GM23338 (cell line): ENCODE measurements at regions not wholly inside any gene's neighbourhood (a gene's known extent, or its start where the extent isn't known, plus 50 kb on each side); places are given as distances from the start of the nearest gene placed in this dataset.

ENCODE experiments used
- ATAC-seq: fragments of 200-7000 bp; cut with Tn5 transposase; 3 replicates; pipeline ENCODE4 v1.9.1; 2020
- DNase-seq: peaks from one replicate; pipeline ENCODE4 v3.0.0-alpha.2; 2015; ENCODE audit warnings: low spot score
- H2AFZ ChIP-seq: fragments of 200-600 bp; sonication (generic); 2 replicates; pipeline ENCODE4 v1.8.0; 2016; ENCODE audit warnings: antibody characterized with exemption, mild to moderate bottlenecking, moderate library complexity
- H3F3A ChIP-seq: fragments of 200-600 bp; sonication (generic); replicated peaks from 2 replicates; pipeline ENCODE4 v1.8.0; 2017; ENCODE audit warnings: antibody characterized with exemption, mixed run types, low read depth
- H3K27ac ChIP-seq: fragments of 200-600 bp; sonication (generic); 2 replicates; pipeline ENCODE4 v1.6.1; 2016; ENCODE audit warnings: low read depth
- H3K27me3 ChIP-seq: fragments of 200-600 bp; sonication (generic); 2 replicates; pipeline ENCODE4 v1.8.0; 2016; ENCODE audit warnings: mild to moderate bottlenecking, mixed run types, moderate library complexity; ENCODE audit not compliant: insufficient read depth
- H3K36me3 ChIP-seq: fragments of 200-600 bp; sonication (generic); 2 replicates; pipeline ENCODE4 v1.8.0; 2016; ENCODE audit warnings: mild to moderate bottlenecking; ENCODE audit not compliant: insufficient read depth
- H3K4me1 ChIP-seq: fragments of 200-600 bp; sonication (generic); 2 replicates; pipeline ENCODE4 v1.8.0; 2016; ENCODE audit warnings: mild to moderate bottlenecking, moderate library complexity; ENCODE audit not compliant: insufficient read depth
- H3K4me2 ChIP-seq: fragments of 200-600 bp; sonication (generic); 2 replicates; pipeline ENCODE4 v1.7.1; 2017; ENCODE audit warnings: mixed run types
- H3K4me3 ChIP-seq: fragments of 200-600 bp; sonication (generic); 2 replicates; pipeline ENCODE4 v1.6.1; 2016; ENCODE audit warnings: mixed run types
- H3K79me2 ChIP-seq: fragments of 200-600 bp; sonication (generic); replicated peaks from 2 replicates; pipeline ENCODE4 v1.8.0; 2017; ENCODE audit warnings: mild to moderate bottlenecking; ENCODE audit not compliant: insufficient read depth
- H3K9me2 ChIP-seq: fragments of 200-600 bp; sonication (generic); 2 replicates; pipeline ENCODE4 v1.8.0; 2017; ENCODE audit not compliant: insufficient read depth
- H4K20me1 ChIP-seq: fragments of 200-600 bp; sonication (generic); replicated peaks from 2 replicates; pipeline ENCODE4 v1.8.0; 2017; ENCODE audit warnings: mild to moderate bottlenecking; ENCODE audit not compliant: insufficient read depth
- H3K27ac Mint-ChIP-seq: 2 replicates; pipeline ENCODE4 v1.8.0; 2020; ENCODE audit warnings: inconsistent platforms, mild to moderate bottlenecking, moderate library complexity, mixed read lengths
- H3K27me3 Mint-ChIP-seq: 3 replicates; pipeline ENCODE4 v1.8.0; 2022; ENCODE audit warnings: low read depth, mild to moderate bottlenecking, moderate library complexity, mixed read lengths, inconsistent platforms; ENCODE audit not compliant: insufficient read depth, poor library complexity
- H3K36me3 Mint-ChIP-seq: 3 replicates; pipeline ENCODE4 v1.8.0; 2021; ENCODE audit warnings: low read depth, mild to moderate bottlenecking, inconsistent platforms, moderate library complexity, mixed read lengths
- H3K4me1 Mint-ChIP-seq: 3 replicates; pipeline ENCODE4 v1.8.0; 2020; ENCODE audit warnings: mild to moderate bottlenecking, inconsistent platforms, mixed read lengths
- H3K4me3 Mint-ChIP-seq: 3 replicates; pipeline ENCODE4 v1.8.0; 2021; ENCODE audit warnings: moderate library complexity, mild to moderate bottlenecking, inconsistent platforms, mixed read lengths
- H3K9me3 Mint-ChIP-seq: 3 replicates; pipeline ENCODE4 v1.8.0; 2020; ENCODE audit warnings: moderate library complexity, mild to moderate bottlenecking, inconsistent platforms, mixed read lengths
- CREB1 ChIP-seq: fragments of 250-450 bp; sonication (Bioruptor Pico); IDR thresholded peaks from 2 replicates; pipeline ENCODE4 v1.5.0; 2020; ENCODE audit warnings: low read depth, mild to moderate bottlenecking, moderate library complexity
- EZH2 ChIP-seq: fragments of 200-600 bp; sonication (generic); IDR thresholded peaks from one replicate; pipeline ENCODE4 v1.8.0; 2017; ENCODE audit warnings: antibody characterized with exemption, mild to moderate bottlenecking, low read depth; ENCODE audit not compliant: unreplicated experiment
- EZH2phosphoT487 ChIP-seq: fragments of 200-600 bp; sonication (generic); IDR thresholded peaks from one replicate; pipeline ENCODE4 v1.8.1; 2018; ENCODE audit warnings: antibody characterized with exemption; ENCODE audit not compliant: unreplicated experiment
- JUNB ChIP-seq: IDR thresholded peaks from one replicate; pipeline ENCODE4 v1.6.1; 2016; ENCODE audit warnings: antibody characterized with exemption; ENCODE audit not compliant: unreplicated experiment
- NANOG ChIP-seq: IDR thresholded peaks from 2 replicates; pipeline ENCODE4 v1.6.1; 2016; ENCODE audit warnings: antibody characterized with exemption, borderline replicate concordance
- STAT1 ChIP-seq: IDR thresholded peaks from one replicate; pipeline ENCODE4 v1.6.1; 2016; ENCODE audit warnings: antibody characterized with exemption; ENCODE audit not compliant: unreplicated experiment
- TF ChIP-seq, protein P1 (sequence below): fragments of 250-450 bp; sonication (Bioruptor Pico); IDR thresholded peaks from 2 replicates; pipeline ENCODE4 v1.5.0; 2020; ENCODE audit warnings: mild to moderate bottlenecking, moderate library complexity
- TF ChIP-seq, protein P2 (sequence below), 2 experiments: fragments of 200-600 bp in 1 of 2; sonication (generic) in 1 of 2; conservative IDR thresholded peaks; 2 replicates each; pipeline versions ENCODE4 v1.5.1 to v1.6.1; 2016 to 2017; ENCODE audit warnings: antibody characterized with exemption in 2 of 2, low read depth in 2 of 2, mild to moderate bottlenecking in 2 of 2, moderate library complexity in 1 of 2
- TF ChIP-seq, protein P3 (sequence below): IDR thresholded peaks from 2 replicates; pipeline ENCODE4 v1.6.1; 2016; ENCODE audit warnings: antibody characterized with exemption
- TF ChIP-seq, protein P4 (sequence below): IDR thresholded peaks from one replicate; pipeline ENCODE4 v1.6.1; 2018; ENCODE audit warnings: antibody characterized with exemption; ENCODE audit not compliant: unreplicated experiment

DNA sequence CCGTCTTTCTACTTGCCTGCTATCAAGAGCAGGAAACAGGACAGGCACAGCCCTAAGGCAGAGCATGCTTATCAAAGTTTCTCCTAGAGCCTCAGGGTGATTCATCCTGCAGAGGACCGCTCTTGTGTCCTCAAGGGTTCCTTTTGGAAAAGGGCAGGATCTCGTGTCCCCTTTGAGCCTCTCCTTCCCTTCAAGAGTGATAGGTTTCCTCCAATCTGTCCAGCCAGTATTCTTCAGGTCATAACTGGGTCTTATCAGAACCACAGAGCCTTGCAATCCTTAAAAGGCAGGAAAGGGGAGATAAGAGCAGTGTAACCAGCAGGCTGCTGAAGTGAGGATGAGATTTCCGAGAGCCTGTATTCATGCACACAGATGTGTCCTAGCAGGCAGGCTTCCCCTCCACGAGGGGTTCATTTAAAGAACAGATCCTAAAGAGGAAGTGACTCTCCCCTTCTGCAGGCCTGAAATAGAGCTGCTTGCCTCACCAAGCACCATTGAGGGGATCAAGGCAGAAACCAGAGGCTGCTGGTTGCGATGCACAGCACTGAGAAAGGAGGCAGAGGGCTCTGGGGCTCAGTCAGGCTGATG lies 90.5 kb upstream of the SVIL start (continued):
- TF ChIP-seq, protein P1, sequence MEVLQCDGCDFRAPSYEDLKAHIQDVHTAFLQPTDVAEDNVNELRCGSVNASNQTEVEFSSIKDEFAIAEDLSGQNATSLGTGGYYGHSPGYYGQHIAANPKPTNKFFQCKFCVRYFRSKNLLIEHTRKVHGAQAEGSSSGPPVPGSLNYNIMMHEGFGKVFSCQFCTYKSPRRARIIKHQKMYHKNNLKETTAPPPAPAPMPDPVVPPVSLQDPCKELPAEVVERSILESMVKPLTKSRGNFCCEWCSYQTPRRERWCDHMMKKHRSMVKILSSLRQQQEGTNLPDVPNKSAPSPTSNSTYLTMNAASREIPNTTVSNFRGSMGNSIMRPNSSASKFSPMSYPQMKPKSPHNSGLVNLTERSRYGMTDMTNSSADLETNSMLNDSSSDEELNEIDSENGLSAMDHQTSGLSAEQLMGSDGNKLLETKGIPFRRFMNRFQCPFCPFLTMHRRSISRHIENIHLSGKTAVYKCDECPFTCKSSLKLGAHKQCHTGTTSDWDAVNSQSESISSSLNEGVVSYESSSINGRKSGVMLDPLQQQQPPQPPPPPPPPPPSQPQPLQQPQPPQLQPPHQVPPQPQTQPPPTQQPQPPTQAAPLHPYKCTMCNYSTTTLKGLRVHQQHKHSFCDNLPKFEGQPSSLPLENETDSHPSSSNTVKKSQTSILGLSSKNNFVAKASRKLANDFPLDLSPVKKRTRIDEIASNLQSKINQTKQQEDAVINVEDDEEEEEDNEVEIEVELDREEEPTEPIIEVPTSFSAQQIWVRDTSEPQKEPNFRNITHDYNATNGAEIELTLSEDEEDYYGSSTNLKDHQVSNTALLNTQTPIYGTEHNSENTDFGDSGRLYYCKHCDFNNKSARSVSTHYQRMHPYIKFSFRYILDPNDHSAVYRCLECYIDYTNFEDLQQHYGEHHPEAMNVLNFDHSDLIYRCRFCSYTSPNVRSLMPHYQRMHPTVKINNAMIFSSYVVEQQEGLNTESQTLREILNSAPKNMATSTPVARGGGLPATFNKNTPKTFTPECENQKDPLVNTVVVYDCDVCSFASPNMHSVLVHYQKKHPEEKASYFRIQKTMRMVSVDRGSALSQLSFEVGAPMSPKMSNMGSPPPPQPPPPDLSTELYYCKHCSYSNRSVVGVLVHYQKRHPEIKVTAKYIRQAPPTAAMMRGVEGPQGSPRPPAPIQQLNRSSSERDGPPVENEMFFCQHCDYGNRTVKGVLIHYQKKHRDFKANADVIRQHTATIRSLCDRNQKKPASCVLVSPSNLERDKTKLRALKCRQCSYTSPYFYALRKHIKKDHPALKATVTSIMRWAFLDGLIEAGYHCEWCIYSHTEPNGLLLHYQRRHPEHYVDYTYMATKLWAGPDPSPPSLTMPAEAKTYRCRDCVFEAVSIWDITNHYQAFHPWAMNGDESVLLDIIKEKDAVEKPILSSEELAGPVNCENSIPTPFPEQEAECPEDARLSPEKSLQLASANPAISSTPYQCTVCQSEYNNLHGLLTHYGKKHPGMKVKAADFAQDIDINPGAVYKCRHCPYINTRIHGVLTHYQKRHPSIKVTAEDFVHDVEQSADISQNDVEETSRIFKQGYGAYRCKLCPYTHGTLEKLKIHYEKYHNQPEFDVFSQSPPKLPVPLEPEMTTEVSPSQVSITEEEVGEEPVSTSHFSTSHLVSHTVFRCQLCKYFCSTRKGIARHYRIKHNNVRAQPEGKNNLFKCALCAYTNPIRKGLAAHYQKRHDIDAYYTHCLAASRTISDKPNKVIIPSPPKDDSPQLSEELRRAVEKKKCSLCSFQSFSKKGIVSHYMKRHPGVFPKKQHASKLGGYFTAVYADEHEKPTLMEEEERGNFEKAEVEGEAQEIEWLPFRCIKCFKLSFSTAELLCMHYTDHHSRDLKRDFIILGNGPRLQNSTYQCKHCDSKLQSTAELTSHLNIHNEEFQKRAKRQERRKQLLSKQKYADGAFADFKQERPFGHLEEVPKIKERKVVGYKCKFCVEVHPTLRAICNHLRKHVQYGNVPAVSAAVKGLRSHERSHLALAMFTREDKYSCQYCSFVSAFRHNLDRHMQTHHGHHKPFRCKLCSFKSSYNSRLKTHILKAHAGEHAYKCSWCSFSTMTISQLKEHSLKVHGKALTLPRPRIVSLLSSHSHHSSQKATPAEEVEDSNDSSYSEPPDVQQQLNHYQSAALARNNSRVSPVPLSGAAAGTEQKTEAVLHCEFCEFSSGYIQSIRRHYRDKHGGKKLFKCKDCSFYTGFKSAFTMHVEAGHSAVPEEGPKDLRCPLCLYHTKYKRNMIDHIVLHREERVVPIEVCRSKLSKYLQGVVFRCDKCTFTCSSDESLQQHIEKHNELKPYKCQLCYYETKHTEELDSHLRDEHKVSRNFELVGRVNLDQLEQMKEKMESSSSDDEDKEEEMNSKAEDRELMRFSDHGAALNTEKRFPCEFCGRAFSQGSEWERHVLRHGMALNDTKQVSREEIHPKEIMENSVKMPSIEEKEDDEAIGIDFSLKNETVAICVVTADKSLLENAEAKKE (CRISPR knock-in tag) = no peak
- TF ChIP-seq, protein P2, sequence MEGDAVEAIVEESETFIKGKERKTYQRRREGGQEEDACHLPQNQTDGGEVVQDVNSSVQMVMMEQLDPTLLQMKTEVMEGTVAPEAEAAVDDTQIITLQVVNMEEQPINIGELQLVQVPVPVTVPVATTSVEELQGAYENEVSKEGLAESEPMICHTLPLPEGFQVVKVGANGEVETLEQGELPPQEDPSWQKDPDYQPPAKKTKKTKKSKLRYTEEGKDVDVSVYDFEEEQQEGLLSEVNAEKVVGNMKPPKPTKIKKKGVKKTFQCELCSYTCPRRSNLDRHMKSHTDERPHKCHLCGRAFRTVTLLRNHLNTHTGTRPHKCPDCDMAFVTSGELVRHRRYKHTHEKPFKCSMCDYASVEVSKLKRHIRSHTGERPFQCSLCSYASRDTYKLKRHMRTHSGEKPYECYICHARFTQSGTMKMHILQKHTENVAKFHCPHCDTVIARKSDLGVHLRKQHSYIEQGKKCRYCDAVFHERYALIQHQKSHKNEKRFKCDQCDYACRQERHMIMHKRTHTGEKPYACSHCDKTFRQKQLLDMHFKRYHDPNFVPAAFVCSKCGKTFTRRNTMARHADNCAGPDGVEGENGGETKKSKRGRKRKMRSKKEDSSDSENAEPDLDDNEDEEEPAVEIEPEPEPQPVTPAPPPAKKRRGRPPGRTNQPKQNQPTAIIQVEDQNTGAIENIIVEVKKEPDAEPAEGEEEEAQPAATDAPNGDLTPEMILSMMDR (conservative IDR thresholded peaks at IDR 0.05; ENCODE audit: low read depth in 2 of 2) = no peak
- TF ChIP-seq EZH2 = no peak
- TF ChIP-seq JUNB = no peak
- no peak for TF ChIP-seq CREB1 (CRISPR knock-in tag)
- no peak for TF ChIP-seq NANOG

DNA sequence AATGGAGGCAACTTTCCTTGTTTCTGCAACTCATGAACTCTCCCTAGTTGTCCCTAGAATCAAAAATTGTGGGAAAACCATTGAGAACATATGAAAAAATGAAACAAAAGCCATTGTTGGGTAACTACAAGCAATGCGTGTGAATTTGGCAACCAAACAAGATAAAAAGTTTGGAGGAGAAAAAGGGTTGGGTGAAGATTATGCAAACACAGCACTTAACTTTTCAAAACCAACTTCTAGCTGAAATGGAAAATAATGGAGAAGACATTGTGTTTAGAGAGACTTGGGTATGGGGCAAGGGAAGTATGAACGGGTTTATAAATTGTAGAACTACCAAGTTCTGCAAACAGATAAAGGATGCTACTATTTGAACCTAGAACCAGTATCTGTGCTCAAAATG lies 89.0 kb upstream of the SVIL start:
- Histone ChIP-seq H3K4me1 (peaks cover 9% of the 10 kb centered on the region), H3K4me3 (no peak overlapping the region), H3K27ac (no peak overlapping the region), H3K27me3 (no peaks in the 10 kb centered on the region), H3K9me2 (no peaks in the 10 kb centered on the region), H3K4me2 (no peak overlapping the region), H3K36me3 (no peaks in the 10 kb centered on the region), H3K79me2 (peaks cover 15% of the 10 kb centered on the region), H2AFZ (no peak overlapping the region), H4K20me1 (no peaks in the 10 kb centered on the region), H3F3A (no peaks in the 10 kb centered on the region)
- no peak overlapping the region for H3K4me3 Mint-ChIP-seq
- H3K4me1 Mint-ChIP-seq = peaks cover 20% of the 10 kb centered on the region
- no peak overlapping the region for H3K27ac Mint-ChIP-seq
- H3K36me3 Mint-ChIP-seq = peaks cover 17% of the 10 kb centered on the region
- ATAC-seq (no peak), DNase-seq (no peak)
- H3K9me3 Mint-ChIP-seq = peaks cover 18% of the 10 kb centered on the region
- H3K27me3 Mint-ChIP-seq = peaks cover 6% of the 10 kb centered on the region
- no peak for TF ChIP-seq CREB1 (CRISPR knock-in tag)
- no peak for TF ChIP-seq EZH2phosphoT487
- TF ChIP-seq STAT1 = no peak
- TF ChIP-seq, protein P3, sequence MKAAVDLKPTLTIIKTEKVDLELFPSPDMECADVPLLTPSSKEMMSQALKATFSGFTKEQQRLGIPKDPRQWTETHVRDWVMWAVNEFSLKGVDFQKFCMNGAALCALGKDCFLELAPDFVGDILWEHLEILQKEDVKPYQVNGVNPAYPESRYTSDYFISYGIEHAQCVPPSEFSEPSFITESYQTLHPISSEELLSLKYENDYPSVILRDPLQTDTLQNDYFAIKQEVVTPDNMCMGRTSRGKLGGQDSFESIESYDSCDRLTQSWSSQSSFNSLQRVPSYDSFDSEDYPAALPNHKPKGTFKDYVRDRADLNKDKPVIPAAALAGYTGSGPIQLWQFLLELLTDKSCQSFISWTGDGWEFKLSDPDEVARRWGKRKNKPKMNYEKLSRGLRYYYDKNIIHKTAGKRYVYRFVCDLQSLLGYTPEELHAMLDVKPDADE = no peak
- TF ChIP-seq, protein P4, sequence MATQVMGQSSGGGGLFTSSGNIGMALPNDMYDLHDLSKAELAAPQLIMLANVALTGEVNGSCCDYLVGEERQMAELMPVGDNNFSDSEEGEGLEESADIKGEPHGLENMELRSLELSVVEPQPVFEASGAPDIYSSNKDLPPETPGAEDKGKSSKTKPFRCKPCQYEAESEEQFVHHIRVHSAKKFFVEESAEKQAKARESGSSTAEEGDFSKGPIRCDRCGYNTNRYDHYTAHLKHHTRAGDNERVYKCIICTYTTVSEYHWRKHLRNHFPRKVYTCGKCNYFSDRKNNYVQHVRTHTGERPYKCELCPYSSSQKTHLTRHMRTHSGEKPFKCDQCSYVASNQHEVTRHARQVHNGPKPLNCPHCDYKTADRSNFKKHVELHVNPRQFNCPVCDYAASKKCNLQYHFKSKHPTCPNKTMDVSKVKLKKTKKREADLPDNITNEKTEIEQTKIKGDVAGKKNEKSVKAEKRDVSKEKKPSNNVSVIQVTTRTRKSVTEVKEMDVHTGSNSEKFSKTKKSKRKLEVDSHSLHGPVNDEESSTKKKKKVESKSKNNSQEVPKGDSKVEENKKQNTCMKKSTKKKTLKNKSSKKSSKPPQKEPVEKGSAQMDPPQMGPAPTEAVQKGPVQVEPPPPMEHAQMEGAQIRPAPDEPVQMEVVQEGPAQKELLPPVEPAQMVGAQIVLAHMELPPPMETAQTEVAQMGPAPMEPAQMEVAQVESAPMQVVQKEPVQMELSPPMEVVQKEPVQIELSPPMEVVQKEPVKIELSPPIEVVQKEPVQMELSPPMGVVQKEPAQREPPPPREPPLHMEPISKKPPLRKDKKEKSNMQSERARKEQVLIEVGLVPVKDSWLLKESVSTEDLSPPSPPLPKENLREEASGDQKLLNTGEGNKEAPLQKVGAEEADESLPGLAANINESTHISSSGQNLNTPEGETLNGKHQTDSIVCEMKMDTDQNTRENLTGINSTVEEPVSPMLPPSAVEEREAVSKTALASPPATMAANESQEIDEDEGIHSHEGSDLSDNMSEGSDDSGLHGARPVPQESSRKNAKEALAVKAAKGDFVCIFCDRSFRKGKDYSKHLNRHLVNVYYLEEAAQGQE = no peak
- no peak for TF ChIP-seq JUNB
- TF ChIP-seq, protein P2 (conservative IDR thresholded peaks at IDR 0.05; ENCODE audit: low read depth in 2 of 2) = no peak
